ENCODE measurements at regions not wholly inside any gene's neighbourhood (a gene's known extent, or its start where the extent isn't known, plus 50 kb on each side); places are given as distances from the start of the nearest gene placed in this dataset.

DNA sequence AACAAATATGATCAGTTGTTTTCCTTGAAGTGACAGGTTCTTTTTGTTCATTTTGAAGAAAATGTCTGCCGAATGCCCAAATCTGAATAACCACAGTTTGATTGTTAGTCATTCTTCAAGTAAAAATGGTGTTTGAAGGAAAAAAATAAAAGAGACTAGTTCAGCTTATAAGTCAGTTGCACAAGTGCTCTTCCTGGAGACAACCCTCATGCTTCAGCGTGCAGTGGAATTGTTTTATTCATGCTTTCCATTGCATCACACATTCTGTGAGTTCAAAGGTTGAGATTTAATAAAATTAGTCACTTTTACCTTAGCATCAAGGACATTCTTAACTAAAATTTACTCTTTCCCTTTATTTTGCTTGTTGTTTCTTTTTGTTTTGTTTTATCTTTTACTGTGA, 404.9 kb downstream of the ZNF674 start:
- no peaks in the 10 kb centered on the region for H3K4me1 Mint-ChIP-seq
- Histone ChIP-seq H2BK12ac (ENCODE audit: insufficient read length, low read depth, low read length) (no peak overlapping the region), H3K4me1 (ENCODE audit: insufficient read depth, low read length) (peaks cover 2% of the 10 kb centered on the region; the same call in 1 of the 2 replicates), H3K23ac (ENCODE audit: insufficient read length, low read depth, low read length) (no peak overlapping the region), H3K9me3 (ENCODE audit: control insufficient read depth, low read depth, low read length) (no peaks in the 10 kb centered on the region), H3K56ac (ENCODE audit: insufficient read length, low read depth, low read length) (no peak overlapping the region), H3K79me2 (ENCODE audit: insufficient read depth, low read length) (no peaks in the 10 kb centered on the region), H4K8ac (replicated peaks; ENCODE audit: insufficient read length, low read depth, low read length) (no peak overlapping the region), H4K5ac (ENCODE audit: insufficient read length, low read depth, low read length) (no peak overlapping the region), H3K27me3 (ENCODE audit: insufficient read depth, low read length) (no peaks in the 10 kb centered on the region), H3K4me2 (ENCODE audit: insufficient read depth, insufficient read length, low read length) (no peak overlapping the region), H2BK120ac (ENCODE audit: low read depth, low read length, poor library complexity, severe bottlenecking) (no peak overlapping the region), H2BK20ac (ENCODE audit: low read depth, low read length, poor library complexity, severe bottlenecking) (no peak overlapping the region), H3K14ac (ENCODE audit: insufficient read depth, low read length) (no peak overlapping the region), H2AK5ac (ENCODE audit: insufficient read length, low read length) (no peak overlapping the region), H2AFZ (ENCODE audit: low read length) (no peak overlapping the region), H4K20me1 (ENCODE audit: control insufficient read depth, insufficient read depth, insufficient read length) (no peaks in the 10 kb centered on the region), H4K91ac (ENCODE audit: insufficient read length, low read depth, low read length) (no peak overlapping the region), H3K23me2 (ENCODE audit: insufficient read length, low read depth, low read length, poor library complexity, severe bottlenecking) (no peaks in the 10 kb centered on the region), H2BK15ac (ENCODE audit: low read depth, low read length) (no peak overlapping the region), H3T11ph (ENCODE audit: low read length) (no peak overlapping the region), H3K18ac (ENCODE audit: insufficient read length, low read depth, low read length) (no peak overlapping the region), H3K79me1 (ENCODE audit: insufficient read depth, low read depth, low read length, poor library complexity, severe bottlenecking) (no peaks in the 10 kb centered on the region), H3K27ac (ENCODE audit: insufficient read length, low read depth, low read length) (no peak overlapping the region), H2BK5ac (ENCODE audit: insufficient read length, low read length) (no peak overlapping the region), H3K9ac (ENCODE audit: extremely low read depth, insufficient read length, low read length) (no peak overlapping the region), H3K4ac (ENCODE audit: low read depth, low read length) (no peak overlapping the region)
- H3K4me3 Mint-ChIP-seq: no peak overlapping the region
- H3K36me3 Mint-ChIP-seq (ENCODE audit: insufficient read depth in 1 of 3, low read depth in 3 of 3): peaks cover 0 to 9% (median 0%) of the 10 kb centered on the region in 3 experiments; a peak in 3 of 7 replicates
- no CpG with 5 or more reads among the region's 2 CpGs for WGBS (ENCODE audit: extremely low coverage, insufficient read length, low lambda C conversion rate)
- TF ChIP-seq, protein P1, sequence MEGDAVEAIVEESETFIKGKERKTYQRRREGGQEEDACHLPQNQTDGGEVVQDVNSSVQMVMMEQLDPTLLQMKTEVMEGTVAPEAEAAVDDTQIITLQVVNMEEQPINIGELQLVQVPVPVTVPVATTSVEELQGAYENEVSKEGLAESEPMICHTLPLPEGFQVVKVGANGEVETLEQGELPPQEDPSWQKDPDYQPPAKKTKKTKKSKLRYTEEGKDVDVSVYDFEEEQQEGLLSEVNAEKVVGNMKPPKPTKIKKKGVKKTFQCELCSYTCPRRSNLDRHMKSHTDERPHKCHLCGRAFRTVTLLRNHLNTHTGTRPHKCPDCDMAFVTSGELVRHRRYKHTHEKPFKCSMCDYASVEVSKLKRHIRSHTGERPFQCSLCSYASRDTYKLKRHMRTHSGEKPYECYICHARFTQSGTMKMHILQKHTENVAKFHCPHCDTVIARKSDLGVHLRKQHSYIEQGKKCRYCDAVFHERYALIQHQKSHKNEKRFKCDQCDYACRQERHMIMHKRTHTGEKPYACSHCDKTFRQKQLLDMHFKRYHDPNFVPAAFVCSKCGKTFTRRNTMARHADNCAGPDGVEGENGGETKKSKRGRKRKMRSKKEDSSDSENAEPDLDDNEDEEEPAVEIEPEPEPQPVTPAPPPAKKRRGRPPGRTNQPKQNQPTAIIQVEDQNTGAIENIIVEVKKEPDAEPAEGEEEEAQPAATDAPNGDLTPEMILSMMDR (conservative IDR thresholded peaks at IDR 0.05): no peak
- peaks cover 52 to 61% of the 10 kb centered on the region in 2 experiments for H3K9me3 Mint-ChIP-seq
- no peak overlapping the region for H3K27ac Mint-ChIP-seq
- no peak for DNase-seq
- no peaks in the 10 kb centered on the region; the same call in 1 of the 2 replicates for H3K27me3 Mint-ChIP-seq (ENCODE audit: low read depth)
